Coronary artery (tissue), 2 donors: ENCODE measurements at regions not wholly inside any gene's neighbourhood (a gene's known extent, or its start where the extent isn't known, plus 50 kb on each side); places are given as distances from the start of the nearest gene placed in this dataset.
A peak's percentile ranks its signal among the peaks of the same experiment; 100 is the strongest.

Source experiments
- DNase-seq: peaks from one replicate; pipeline ENCODE4 v3.0.0-alpha.2; 2017; ENCODE audit warnings: low spot score
- H3K27ac ChIP-seq, 2 donors: fragments of 200-600 bp; sonication (generic); one replicate each; pipeline ENCODE4 v1.5.1; 2016 to 2019
- H3K4me3 ChIP-seq: fragments of 200-600 bp; sonication (generic); 2 replicates; pipeline ENCODE4 v1.5.1; 2016; ENCODE audit warnings: mild to moderate bottlenecking, moderate library complexity
- CTCF ChIP-seq: fragments of 200-600 bp; sonication (generic); IDR thresholded peaks from one replicate; pipeline ENCODE4 v1.5.1; 2019; ENCODE audit warnings: antibody characterized with exemption

DNA sequence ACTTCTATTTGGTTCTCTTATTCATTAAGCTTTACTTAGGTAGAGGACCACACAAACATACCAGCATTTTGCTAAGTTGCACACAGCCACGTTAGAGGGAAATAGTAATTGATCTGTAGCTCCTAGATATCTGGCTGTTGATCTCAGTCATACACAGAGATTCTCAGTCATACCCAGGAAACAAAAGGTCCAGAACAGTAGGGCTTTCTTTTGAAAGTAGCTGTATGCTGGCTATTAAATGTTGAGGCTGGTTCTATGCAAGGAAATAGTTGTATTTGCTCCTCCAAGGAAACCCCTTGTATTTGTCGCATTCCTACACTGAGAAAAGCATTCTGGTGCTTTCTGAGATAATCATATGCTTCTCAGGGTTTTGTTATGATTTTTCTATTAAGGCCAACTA is 523.8 kb downstream of the SOX2 start:
- Histone ChIP-seq H3K27ac (no peak overlapping the region), H3K4me3 (no peak overlapping the region)
- no peak for DNase-seq
- TF ChIP-seq CTCF = no peak

- no peak overlapping the region for H3K4me3 ChIP-seq
- no peak for DNase-seq
These were observed 526.4 kb downstream of the SOX2 start for GRCh38 chr3:182238126-182238525.

GRCh38 chr3:182239316-182239715 is 527.6 kb downstream of the SOX2 start:
- DNase-seq = no peak
- no peak for TF ChIP-seq CTCF
- no peak overlapping the region for H3K4me3 ChIP-seq
- no peak overlapping the region for H3K27ac ChIP-seq

More at GRCh38 chr3:182238126-182238525, 526.4 kb downstream of the SOX2 start:
- H3K27ac ChIP-seq = no peak overlapping the region
- no peak for TF ChIP-seq CTCF

DNA sequence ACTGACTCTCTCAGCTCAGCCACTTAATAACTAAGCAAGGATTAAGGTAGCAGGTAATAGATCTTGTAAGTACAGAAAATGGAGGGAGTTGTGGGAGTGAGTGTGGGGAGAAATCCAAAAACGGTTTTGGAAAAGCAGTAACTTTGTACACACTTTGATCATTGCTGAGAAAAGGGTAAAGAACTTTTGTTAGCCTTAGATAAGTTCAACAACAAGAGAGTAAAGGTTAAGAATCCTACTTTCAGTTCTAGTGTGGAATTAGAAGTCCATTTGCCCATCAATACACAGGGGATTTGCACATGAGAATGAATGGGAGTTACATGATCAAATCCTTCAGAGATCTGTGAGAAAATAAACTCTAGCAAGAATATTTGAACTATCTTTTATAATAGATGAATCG is 528.7 kb downstream of the SOX2 start:
- DNase-seq = no peak
- H3K4me3 ChIP-seq = no peak overlapping the region
- TF ChIP-seq CTCF = no peak
- H3K27ac ChIP-seq = no peak overlapping the region

DNA sequence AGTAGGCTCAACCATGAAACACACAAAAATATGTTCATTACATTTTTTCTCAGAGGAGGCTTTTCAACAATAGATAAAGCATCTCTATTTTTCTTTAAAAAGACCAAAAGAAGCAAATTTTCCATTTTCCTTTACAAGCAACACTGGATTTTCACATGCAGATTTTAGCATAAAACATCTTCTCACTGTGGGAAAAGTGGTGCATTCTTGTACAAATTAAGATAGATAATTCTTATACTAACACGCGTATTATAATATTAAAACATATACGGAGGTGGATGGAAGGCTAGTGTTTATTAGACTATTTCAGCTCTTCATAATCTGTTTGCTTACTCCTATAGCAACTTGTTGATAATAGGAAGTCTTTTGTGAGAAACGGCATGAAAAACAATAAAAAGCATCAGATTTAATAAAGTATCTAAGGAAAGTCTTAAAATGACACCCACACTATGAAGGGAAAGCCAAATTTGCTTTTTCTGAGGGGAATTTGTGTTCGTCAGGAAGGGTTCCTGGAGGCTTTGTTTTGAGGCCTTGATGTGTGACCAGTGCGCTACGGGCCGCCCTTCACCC is 529.6 kb downstream of the SOX2 start:
- Histone ChIP-seq H3K4me3 (no peak overlapping the region), H3K27ac (peak overlapping the region in 1 of 2 donors; percentile 69)
- TF ChIP-seq CTCF = no peak

DNA sequence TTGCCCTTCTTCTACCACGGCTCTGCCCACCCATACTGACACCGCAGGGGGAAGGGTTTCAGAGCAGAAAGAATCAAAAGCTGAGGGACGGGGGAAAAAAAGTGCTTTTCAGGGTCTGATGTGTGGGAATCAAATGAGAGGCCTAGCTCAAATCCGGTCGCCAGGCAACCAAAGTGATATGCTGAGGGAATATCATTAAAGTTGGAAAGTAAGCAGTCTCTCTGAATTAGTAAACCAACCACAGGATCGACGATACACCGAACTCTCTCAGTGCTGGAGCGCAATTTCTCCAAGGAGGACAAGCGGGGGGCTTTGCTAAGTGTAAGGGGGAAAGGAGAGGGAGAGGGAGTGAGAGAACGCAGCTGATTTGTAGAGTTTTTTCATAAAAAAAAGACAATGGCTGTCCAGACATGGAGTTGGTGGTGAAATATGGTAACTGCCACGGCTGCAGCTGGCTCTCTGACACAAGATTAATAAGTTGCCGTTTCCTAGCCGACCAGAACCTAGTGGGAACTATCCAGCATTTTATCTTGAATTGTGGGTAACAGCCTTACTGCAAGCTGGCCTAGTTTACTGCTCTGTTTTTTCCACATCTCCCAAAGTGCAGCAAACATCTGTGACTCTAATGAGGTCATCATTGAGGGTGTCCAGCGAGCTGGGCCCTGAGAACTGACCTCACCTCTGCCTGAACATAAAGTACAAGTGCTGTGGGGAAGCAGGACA is 530.2 kb downstream of the SOX2 start:
- no peak for TF ChIP-seq CTCF
- no peak for DNase-seq
- Histone ChIP-seq H3K4me3 (no peak overlapping the region), H3K27ac (peak overlapping the region in 1 of 2 donors; percentile 69)

More for the DNA sequence above, 529.6 kb downstream of the SOX2 start:
- no peak for DNase-seq

GRCh38 chr3:182242489-182242942 is 530.8 kb downstream of the SOX2 start:
- TF ChIP-seq CTCF = no peak
- no peak overlapping the region for H3K4me3 ChIP-seq
- peak overlapping the region in 1 of 2 donors; percentile 69 for H3K27ac ChIP-seq
- DNase-seq = no peak
